ENCODE measurements at regions not wholly inside any gene's neighbourhood (a gene's known extent, or its start where the extent isn't known, plus 50 kb on each side); places are given as distances from the start of the nearest gene placed in this dataset.

GRCh38 chr15:93553167-93553935, 464.3 kb upstream of the RGMA start:
- no peak for DNase-seq (ENCODE audit: low read depth in 2 of 2)

- no peak for DNase-seq (ENCODE audit: low read depth in 2 of 2)
These were observed 454.1 kb upstream of the RGMA start for GRCh38 chr15:93543093-93543492.

GRCh38 chr15:93527374-93528050, 438.5 kb upstream of the RGMA start:
- DNase-seq (ENCODE audit: low read depth in 2 of 2): no peak

DNA sequence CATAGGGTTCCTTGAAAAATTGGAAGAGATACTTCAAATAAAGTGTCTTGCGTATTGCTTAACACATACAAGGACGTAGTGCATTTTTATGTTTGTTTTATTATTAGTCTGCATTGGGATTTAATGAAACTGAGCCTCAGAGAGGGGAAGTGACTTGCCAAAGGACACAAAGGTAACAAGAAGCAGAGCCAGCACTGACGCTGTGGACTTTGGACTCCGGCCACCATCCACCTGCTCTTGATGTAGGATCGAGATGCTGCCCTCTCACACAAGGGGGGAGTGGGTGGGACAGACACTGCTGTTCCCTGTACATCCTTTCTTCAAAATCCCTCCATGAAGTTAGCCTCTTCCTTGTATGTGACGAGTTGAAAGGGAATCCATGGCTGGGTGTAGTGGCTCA, 435.4 kb upstream of the RGMA start:
- DNase-seq (ENCODE audit: low read depth in 2 of 2): no peak

DNA sequence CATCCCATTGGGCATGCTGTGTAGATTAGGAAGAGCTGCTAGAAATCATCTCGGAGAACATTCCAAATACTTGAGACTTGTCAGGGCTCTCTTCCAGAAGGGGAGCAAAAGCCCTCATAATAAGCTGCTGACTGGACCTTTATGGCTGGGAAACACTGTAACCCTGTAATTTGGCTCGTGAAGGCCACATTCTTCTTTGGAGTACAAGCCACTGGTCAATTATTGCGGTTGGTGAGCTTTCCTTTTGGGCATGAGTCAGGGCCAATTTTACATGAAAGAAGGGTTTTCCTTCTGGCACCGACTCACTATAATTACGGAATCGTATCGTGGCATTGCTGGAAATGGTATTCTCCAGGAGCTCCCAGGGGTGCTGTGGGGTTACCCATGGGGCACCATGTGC, 434.5 kb upstream of the RGMA start:
- no peak for DNase-seq (ENCODE audit: low read depth in 2 of 2)

DNA sequence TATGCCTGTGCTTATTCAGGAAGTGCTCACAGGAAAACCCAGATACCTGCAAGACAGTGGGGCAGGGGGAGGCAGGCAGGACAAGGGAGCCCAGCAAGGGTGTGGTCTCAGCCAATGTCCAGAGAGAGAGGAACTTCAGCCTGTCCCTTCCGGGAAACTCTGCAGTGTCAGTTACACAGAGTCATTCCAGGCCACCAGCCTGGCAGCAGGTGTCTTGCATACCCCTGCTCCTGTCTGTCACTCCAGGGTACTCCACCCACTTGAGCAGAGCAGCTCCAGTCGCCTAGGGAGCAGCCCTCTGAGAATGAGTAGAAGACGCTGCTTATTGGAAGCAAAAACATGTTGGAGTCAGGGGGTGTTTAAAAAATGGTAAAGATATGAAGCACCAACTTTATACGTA, 431.2 kb upstream of the RGMA start:
- no peak for DNase-seq (ENCODE audit: low read depth in 2 of 2)

DNA sequence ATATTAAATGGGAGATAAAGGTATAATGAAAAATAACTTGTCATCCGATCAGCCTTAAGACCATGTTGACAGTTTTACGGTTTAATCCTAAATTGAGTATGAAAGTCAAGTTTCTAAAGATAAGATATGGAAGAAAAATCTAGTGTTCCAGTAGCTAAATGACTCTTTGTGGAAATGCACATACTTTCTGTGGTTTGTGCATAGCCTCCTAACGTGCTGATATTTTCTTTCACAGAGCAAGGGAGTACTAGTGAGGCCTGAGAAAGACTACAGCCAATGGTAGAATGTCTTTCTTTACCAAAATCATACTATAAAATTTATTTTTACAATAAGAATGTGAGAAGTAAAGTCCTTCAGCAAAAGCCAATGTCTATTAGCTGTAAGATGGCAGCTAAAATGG, 430.6 kb upstream of the RGMA start:
- DNase-seq (ENCODE audit: low read depth in 2 of 2): no peak

GRCh38 chr15:93517176-93517575, 428.2 kb upstream of the RGMA start:
- DNase-seq (ENCODE audit: low read depth in 2 of 2): no peak

DNA sequence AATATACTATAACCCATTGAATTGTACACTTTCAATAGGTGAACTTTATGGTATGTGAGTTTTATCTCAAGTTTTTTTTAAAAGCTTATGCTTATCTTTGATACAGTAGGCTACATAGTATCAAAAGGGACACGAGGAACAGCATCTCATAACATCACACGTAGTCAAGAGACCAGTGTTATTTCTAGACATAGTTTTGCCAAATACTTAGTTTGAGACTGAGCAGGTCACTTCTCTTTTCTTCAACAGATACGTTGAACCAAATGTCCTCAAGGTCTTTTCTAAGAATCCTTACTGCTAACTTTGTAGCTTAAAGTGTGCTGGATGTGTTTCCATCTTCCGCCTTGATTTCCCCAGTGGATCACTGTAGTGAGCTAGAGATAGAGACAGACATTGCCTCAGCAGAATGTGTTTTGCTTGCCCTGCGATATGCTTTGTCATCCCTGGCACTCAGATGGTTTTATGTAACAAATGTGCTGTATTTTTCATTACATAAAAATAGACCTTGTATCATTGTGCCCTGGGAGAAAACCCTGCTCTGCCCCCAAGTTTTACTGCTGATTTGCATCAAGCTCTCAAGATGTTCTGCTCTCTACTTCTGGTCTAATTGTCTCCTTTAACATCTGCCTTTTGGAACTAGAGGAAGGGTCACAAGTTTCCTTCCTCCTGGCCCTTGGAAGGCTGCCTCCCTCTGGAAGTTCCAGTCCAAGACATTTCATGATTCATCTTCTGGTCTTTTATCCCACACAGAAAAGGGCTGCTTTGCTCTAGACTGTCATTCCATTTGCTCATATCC, 426.4 kb upstream of the RGMA start:
- no peak for DNase-seq (ENCODE audit: low read depth in 2 of 2)

DNA sequence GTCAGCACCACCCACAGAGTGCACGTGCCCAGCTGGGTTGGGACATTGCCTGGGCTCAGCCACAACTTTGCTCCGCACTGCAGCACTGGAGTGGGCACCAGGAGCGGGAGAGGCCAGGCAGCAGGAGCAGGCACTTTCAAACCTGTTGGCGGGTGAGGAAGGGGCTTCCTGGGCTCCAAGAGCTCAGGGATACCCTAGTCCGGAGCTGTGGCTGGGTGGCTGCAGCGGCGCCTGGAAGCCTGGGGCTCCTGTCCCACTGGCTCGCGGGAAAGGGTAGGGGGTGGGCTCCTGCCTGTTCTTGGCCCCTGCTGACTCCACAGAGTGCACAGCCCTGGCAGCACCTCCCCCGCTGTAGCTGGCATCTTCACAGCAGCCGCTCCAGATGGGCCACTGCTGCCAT, 417.6 kb upstream of the RGMA start:
- DNase-seq (ENCODE audit: low read depth in 2 of 2): no peak

DNA sequence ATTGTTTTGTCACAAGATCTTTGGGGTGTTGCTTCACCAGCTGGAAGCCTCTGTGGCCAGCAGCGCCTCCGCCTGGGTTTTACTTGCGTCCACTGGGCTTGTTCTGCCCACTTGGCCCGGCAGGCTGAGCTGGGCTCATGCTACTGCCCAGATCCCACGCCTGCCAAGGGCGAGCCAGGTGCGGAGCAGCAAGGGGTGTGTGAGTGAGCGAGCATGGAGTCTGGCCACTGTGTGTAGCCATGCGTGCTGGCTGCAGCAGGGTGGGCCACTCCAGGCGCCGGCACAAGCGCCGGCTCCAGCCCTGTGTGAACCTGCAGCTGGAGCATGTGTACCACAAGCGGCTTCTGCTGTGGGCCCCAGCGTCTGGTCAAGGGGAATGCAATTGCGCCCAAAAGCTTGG, 416.5 kb upstream of the RGMA start:
- DNase-seq (ENCODE audit: low read depth in 2 of 2): no peak

GRCh38 chr15:93501946-93502345, 412.9 kb upstream of the RGMA start:
- DNase-seq (ENCODE audit: low read depth in 2 of 2): no peak

DNA sequence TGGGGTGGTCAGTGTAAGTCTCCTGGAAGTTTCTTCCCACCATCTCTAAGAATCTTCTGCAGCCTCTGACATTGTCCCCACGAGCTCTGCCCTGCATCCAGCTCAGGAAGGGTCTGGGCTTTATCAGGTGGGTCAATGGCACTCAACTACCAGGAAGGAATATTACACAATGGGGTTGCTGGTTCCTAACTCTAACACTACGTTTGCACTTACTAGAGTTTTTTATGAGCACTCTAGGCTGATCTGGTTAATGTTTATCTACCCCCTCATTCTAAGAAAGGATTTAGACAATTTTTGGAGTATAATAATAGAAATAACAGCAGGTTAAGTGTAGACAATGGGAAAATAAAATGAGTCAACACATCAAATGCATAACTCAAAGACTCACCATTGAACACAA, 411.1 kb upstream of the RGMA start:
- DNase-seq (ENCODE audit: low read depth in 2 of 2): no peak

DNA sequence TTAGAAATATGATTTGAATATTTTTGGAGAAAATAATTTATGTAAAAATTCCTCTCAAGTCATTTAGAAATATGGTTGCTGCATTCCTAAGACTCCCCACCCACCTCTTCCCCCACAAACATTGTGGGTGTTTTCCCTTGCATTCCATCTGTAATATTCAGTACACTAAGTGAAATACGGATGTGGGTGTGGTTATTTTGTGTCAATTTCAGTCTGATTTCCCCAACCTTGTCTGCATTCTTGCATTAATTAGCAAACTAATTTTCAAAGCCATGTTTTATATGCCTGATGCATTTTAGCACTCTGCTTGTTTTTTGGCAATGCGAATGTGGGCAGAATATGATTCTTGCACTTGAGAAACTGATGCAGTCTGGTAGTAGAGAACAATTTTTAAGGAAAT, 408.3 kb upstream of the RGMA start:
- DNase-seq (ENCODE audit: low read depth in 2 of 2): no peak

DNA sequence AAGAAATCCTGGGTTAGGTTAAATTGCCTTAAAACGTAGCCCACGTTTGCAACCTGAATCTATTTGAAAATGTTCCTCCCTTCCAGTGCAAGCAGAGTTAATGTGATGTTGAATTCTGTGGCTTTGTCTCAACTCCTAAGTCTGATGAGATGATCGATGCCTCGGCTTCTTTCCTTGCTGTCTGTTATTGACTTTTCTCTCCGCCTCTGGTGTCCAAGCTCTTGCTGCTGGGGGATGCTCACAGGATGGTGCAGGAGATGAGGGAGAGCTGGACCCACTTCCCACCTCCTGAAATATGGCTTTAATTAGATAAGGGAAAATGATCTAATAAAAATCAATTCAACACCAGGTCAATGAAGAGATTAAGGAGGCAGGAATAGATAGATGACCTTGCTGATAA, 407.9 kb upstream of the RGMA start:
- no peak for DNase-seq (ENCODE audit: low read depth in 2 of 2)

- DNase-seq (ENCODE audit: low read depth in 2 of 2): no peak
These were observed 407.0 kb upstream of the RGMA start for GRCh38 chr15:93495799-93496637.

- DNase-seq (ENCODE audit: low read depth in 2 of 2): no peak
These were observed 404.2 kb upstream of the RGMA start for GRCh38 chr15:93493172-93493571.

DNA sequence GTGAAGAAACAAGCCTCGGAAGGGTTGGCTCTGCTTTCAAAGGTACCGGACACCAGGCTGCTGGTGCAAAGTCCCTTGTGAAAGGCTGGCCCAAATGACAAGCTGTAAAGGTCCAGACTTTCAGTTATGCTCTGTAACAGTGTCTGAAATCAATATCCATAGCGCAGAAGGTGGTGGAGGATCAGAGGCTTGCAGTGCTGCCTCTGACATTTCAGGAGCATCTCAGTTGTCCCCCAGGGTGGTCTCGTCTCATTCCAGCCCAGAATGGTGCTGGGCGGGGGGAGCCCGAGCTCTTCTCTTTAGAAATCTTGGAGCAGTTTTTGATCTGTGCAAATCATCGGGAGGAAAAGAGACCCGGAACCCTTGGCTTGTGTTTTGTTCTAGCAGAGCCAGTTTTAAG, 402.3 kb upstream of the RGMA start:
- no peak for DNase-seq (ENCODE audit: low read depth in 2 of 2)

- DNase-seq (ENCODE audit: low read depth in 2 of 2): no peak
These were observed 399.3 kb upstream of the RGMA start for GRCh38 chr15:93488296-93488713.

DNA sequence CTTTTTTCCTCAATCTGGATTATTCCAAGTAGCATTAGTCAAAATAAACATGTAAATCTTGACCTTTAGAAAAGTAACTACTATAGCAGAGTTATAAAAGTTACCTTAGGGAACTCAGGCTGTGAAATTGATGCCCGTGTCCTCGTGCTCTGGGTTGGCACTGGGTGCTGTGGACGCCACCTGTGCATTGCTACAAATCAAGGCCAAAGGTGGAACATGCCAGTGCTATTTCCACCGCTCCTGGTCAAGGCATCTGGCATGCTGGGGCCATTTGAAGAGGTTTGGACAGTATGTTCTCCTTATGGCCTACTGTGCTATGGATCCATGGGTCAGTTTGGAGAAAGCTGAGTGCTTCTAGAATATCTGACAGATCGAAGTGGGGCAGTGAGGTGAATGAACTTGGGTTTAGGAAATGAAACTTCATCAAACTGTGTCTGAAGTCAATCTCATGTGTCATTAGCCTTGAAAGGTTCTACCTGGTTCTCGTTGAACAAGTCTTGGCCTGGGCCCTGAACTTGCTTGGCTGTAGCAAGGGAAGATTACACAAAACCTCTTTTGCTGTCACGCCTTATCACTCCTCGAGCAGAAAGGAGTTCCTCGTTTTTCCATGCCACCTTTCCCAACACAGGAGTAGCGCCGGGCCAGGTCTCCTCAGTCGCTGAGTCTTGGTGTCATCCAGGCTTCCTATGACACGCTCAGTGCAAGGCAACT, 397.6 kb upstream of the RGMA start:
- no peak for DNase-seq (ENCODE audit: low read depth in 2 of 2)

Measured in stimulated activated CD8-positive, alpha-beta memory T cell treated with anti-CD3 and anti-CD28 coated beads, Interleukin-7, amount 100 ng/mL, for 4 hours (primary cell).